CD4-positive, alpha-beta T cell (primary cell): ENCODE measurements at regions not wholly inside any gene's neighbourhood (a gene's known extent, or its start where the extent isn't known, plus 50 kb on each side); places are given as distances from the start of the nearest gene placed in this dataset.

Experiments used
- ATAC-seq: fragments of 200-7000 bp; cut with Tn5 transposase; one replicate; pipeline ENCODE4 v1.10.0; 2022; ENCODE audit warnings: mild to moderate bottlenecking; ENCODE audit not compliant: poor library complexity
- CTCF ChIA-PET: fragments of 350-600 bp; sonication (Branson Sonifier 250); formaldehyde crosslinking; loops from one replicate; lab custom pipeline; 2021; ENCODE audit warnings: antibody characterized with exemption, inconsistent platforms; lab: Charles Lee
- POLR2A ChIA-PET: fragments of 350-600 bp; sonication (Branson Sonifier 250); formaldehyde crosslinking; loops from one replicate; lab custom pipeline; 2021; ENCODE audit warnings: antibody characterized with exemption, inconsistent platforms; lab: Charles Lee
- DNase-seq, 14 experiments: peaks; one replicate each; pipeline ENCODE4 v3.0.0-alpha.2; 2013 to 2020; ENCODE audit warnings: mixed read lengths in 2 of 14
- H3K27ac ChIP-seq, 2 donors: one replicate each; pipeline versions ENCODE4 v1.5.1 to v1.7.0; 2013; ENCODE audit warnings: low read length in 2 of 2, low read depth in 1 of 2, mild to moderate bottlenecking in 1 of 2
- H3K27me3 ChIP-seq, 2 experiments: 1 replicate in 1 of 2; 2 replicates in 1 of 2; pipeline versions ENCODE4 v1.6.1 to v1.7.0; 2013; ENCODE audit warnings: low read length in 2 of 2, control low read depth in 1 of 2, mild to moderate bottlenecking in 1 of 2, moderate library complexity in 1 of 2; ENCODE audit not compliant: insufficient read depth in 2 of 2, control insufficient read depth in 1 of 2
- H3K36me3 ChIP-seq: one replicate; pipeline ENCODE4 v1.6.1; 2013; ENCODE audit warnings: low read length, control low read depth; ENCODE audit not compliant: insufficient read depth
- H3K4me1 ChIP-seq: one replicate; pipeline ENCODE4 v1.6.1; 2013; ENCODE audit warnings: low read length, control low read depth; ENCODE audit not compliant: insufficient read depth
- H3K4me3 ChIP-seq: one replicate; pipeline ENCODE4 v1.5.1; 2013; ENCODE audit warnings: mild to moderate bottlenecking, low read length, moderate library complexity
- H3K9me3 ChIP-seq, 2 experiments: 1 replicate in 1 of 2; 2 replicates in 1 of 2; pipeline versions ENCODE4 v1.6.1 to v1.7.0; 2013; ENCODE audit warnings: low read length in 2 of 2, mild to moderate bottlenecking in 2 of 2, control low read depth in 1 of 2, moderate library complexity in 1 of 2; ENCODE audit not compliant: control insufficient read depth in 1 of 2, insufficient read depth in 1 of 2
- H3K27ac Mint-ChIP-seq: one replicate; pipeline ENCODE4 v1.8.0; 2020; ENCODE audit warnings: mixed read lengths
- H3K27me3 Mint-ChIP-seq: one replicate; pipeline ENCODE4 v1.8.0; 2021; ENCODE audit warnings: mixed read lengths
- H3K36me3 Mint-ChIP-seq: one replicate; pipeline ENCODE4 v1.8.0; 2021; ENCODE audit warnings: low read depth, mixed read lengths
- H3K4me1 Mint-ChIP-seq: one replicate; pipeline ENCODE4 v1.8.0; 2021; ENCODE audit warnings: low read depth, mixed read lengths
- H3K4me3 Mint-ChIP-seq: one replicate; pipeline ENCODE4 v1.8.0; 2020; ENCODE audit warnings: mild to moderate bottlenecking, mixed read lengths
- H3K9me3 Mint-ChIP-seq: one replicate; pipeline ENCODE4 v1.8.0; 2020; ENCODE audit warnings: mixed read lengths
- intact Hi-C, 2 experiments: fragments of 100-400 bp; cut with DNase I in 1 of 2; cut with micrococcal nuclease in 1 of 2; formaldehyde crosslinking; loops; one replicate each; pipeline versions ENCODE4 v1.15.1 to v1.9.0; 2023 to 2025; cut with DNase I, micrococcal nuclease
- TF ChIP-seq, protein P1 (sequence below): fragments of 200-600 bp; IDR thresholded peaks from one replicate; pipeline ENCODE4 v1.8.0; 2022; ENCODE audit warnings: antibody characterized with exemption, mild to moderate bottlenecking

- CTCF ChIA-PET, result interaction anchor here (1.6 kb wide), 1 partner anchor 14 kb away, joined by 6 read pairs; no protein-coding TSS in a partner anchor
- no peaks in the 10 kb centered on the region for H3K9me3 Mint-ChIP-seq
- Histone ChIP-seq H3K27me3 (peaks cover 2 to 3% of the 10 kb centered on the region in 2 experiments), H3K9me3 (no peaks in the 10 kb centered on the region), H3K36me3 (no peaks in the 10 kb centered on the region), H3K4me3 (no peak overlapping the region), H3K27ac (no peak overlapping the region), H3K4me1 (peaks cover 9% of the 10 kb centered on the region)
- no peaks in the 10 kb centered on the region for H3K27me3 Mint-ChIP-seq
- H3K4me3 Mint-ChIP-seq, result no peak overlapping the region
- POLR2A ChIA-PET, result no interaction called here
- DNase-seq (no peak), ATAC-seq (no peak)
- no peak overlapping the region for H3K27ac Mint-ChIP-seq
- peaks cover 12% of the 10 kb centered on the region for H3K4me1 Mint-ChIP-seq
- no peaks in the 10 kb centered on the region for H3K36me3 Mint-ChIP-seq
- TF ChIP-seq, protein P1, sequence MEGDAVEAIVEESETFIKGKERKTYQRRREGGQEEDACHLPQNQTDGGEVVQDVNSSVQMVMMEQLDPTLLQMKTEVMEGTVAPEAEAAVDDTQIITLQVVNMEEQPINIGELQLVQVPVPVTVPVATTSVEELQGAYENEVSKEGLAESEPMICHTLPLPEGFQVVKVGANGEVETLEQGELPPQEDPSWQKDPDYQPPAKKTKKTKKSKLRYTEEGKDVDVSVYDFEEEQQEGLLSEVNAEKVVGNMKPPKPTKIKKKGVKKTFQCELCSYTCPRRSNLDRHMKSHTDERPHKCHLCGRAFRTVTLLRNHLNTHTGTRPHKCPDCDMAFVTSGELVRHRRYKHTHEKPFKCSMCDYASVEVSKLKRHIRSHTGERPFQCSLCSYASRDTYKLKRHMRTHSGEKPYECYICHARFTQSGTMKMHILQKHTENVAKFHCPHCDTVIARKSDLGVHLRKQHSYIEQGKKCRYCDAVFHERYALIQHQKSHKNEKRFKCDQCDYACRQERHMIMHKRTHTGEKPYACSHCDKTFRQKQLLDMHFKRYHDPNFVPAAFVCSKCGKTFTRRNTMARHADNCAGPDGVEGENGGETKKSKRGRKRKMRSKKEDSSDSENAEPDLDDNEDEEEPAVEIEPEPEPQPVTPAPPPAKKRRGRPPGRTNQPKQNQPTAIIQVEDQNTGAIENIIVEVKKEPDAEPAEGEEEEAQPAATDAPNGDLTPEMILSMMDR, result no peak
- intact Hi-C loops, result no loop called here
These were observed 255.0 kb downstream of the ICOS start for GRCh38 chr2:204191574-204191973.

- TF ChIP-seq, protein P1, result no peak
- intact Hi-C loops, result no loop called here
- peaks cover 3% of the 10 kb centered on the region for H3K27me3 Mint-ChIP-seq
These were observed 258.9 kb downstream of the ICOS start for GRCh38 chr2:204195498-204195897.

GRCh38 chr2:204197336-204198005, 260.9 kb downstream of the ICOS start:
- H3K4me1 Mint-ChIP-seq, result no peaks in the 10 kb centered on the region
- H3K27ac Mint-ChIP-seq, result no peak overlapping the region
- Histone ChIP-seq H3K4me3 (no peak overlapping the region), H3K36me3 (no peaks in the 10 kb centered on the region), H3K27ac (no peak overlapping the region), H3K9me3 (no peaks in the 10 kb centered on the region), H3K4me1 (no peaks in the 10 kb centered on the region), H3K27me3 (peaks cover 0 to 3% of the 10 kb centered on the region in 2 experiments)
- no peak for ATAC-seq
- TF ChIP-seq, protein P1, result no peak
- ChIA-PET POLR2A (no interaction called here), CTCF (no interaction called here)
- DNase-seq, result no peak
- no peaks in the 10 kb centered on the region for H3K9me3 Mint-ChIP-seq
- no peaks in the 10 kb centered on the region for H3K36me3 Mint-ChIP-seq
- intact Hi-C loops, result no loop called here
- H3K27me3 Mint-ChIP-seq, result peaks cover 9% of the 10 kb centered on the region
- H3K4me3 Mint-ChIP-seq, result no peak overlapping the region

More at GRCh38 chr2:204195498-204195897, 258.9 kb downstream of the ICOS start:
- ATAC-seq (no peak), DNase-seq (no peak)
- no peak overlapping the region for H3K27ac ChIP-seq
- Mint-ChIP-seq H3K4me1 (no peaks in the 10 kb centered on the region), H3K4me3 (no peak overlapping the region), H3K36me3 (no peaks in the 10 kb centered on the region), H3K9me3 (no peaks in the 10 kb centered on the region), H3K27ac (no peak overlapping the region)
- H3K4me3 ChIP-seq, result no peak overlapping the region
- ChIA-PET CTCF (no interaction called here), POLR2A (interaction anchor here (0.6 kb wide), 1 partner anchor 66 kb away, joined by 4 read pairs; no protein-coding TSS in a partner anchor)
- H3K36me3 ChIP-seq, result no peaks in the 10 kb centered on the region
- no peaks in the 10 kb centered on the region for H3K4me1 ChIP-seq
- H3K9me3 ChIP-seq, result no peaks in the 10 kb centered on the region
- H3K27me3 ChIP-seq, result peaks cover 2 to 3% of the 10 kb centered on the region in 2 experiments
